ENCODE measurements at regions not wholly inside any gene's neighbourhood (a gene's known extent, or its start where the extent isn't known, plus 50 kb on each side); places are given as distances from the start of the nearest gene placed in this dataset.

GRCh38 chrX:38861489-38861888 lies 60.2 kb downstream of the MID1IP1 start:
- no peaks in the 10 kb centered on the region for H3K9me3 ChIP-seq
- H3K36me3 ChIP-seq: no peaks in the 10 kb centered on the region
- H3K4me1 ChIP-seq: peaks cover 0 to 18% (median 0%) of the 10 kb centered on the region in 9 donors
- intact Hi-C loops (cut with DNase I): no loop called here
- TF ChIP-seq, protein P1, sequence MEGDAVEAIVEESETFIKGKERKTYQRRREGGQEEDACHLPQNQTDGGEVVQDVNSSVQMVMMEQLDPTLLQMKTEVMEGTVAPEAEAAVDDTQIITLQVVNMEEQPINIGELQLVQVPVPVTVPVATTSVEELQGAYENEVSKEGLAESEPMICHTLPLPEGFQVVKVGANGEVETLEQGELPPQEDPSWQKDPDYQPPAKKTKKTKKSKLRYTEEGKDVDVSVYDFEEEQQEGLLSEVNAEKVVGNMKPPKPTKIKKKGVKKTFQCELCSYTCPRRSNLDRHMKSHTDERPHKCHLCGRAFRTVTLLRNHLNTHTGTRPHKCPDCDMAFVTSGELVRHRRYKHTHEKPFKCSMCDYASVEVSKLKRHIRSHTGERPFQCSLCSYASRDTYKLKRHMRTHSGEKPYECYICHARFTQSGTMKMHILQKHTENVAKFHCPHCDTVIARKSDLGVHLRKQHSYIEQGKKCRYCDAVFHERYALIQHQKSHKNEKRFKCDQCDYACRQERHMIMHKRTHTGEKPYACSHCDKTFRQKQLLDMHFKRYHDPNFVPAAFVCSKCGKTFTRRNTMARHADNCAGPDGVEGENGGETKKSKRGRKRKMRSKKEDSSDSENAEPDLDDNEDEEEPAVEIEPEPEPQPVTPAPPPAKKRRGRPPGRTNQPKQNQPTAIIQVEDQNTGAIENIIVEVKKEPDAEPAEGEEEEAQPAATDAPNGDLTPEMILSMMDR (IDR thresholded peaks at IDR 0.05): no peak
- no peak overlapping the region for H3K27ac ChIP-seq
- WGBS, 2 donors: 84 to 88% methylated on average over 2 of the region's 2 CpGs
- no peak overlapping the region for H3K4me3 ChIP-seq
- DNase-seq (no peak), ATAC-seq (peak in 1 of 8 donors; percentile 35)
- H3K27me3 ChIP-seq: no peaks in the 10 kb centered on the region

DNA sequence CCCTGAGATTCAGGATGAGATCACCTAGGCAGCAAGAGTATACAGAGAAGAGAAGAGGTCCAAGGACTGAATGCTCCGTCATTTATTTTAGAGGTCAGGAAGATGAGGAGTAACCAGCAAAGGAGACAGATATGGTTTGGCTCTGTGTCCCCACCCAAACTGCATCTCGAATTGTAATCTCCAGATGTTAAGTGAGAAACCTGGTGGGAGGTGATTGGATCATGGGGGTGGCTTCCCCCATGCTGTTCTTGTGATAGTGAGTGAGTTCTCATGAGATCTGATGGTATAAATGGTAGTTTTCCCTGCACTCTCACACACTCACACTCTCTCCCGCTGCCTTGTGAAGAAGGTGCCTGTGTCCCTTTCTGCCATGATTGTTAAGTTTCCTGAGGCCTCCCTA lies 60.8 kb downstream of the MID1IP1 start:
- H3K4me3 ChIP-seq: no peak overlapping the region
- WGBS, 2 donors: 69 to 78% methylated on average over 3 of the region's 3 CpGs
- H3K27me3 ChIP-seq: no peaks in the 10 kb centered on the region
- H3K27ac ChIP-seq: no peak overlapping the region
- TF ChIP-seq, protein P1 (IDR thresholded peaks at IDR 0.05): no peak
- no peak for DNase-seq
- H3K9me3 ChIP-seq: no peaks in the 10 kb centered on the region
- H3K4me1 ChIP-seq: peaks cover 0 to 18% (median 0%) of the 10 kb centered on the region in 9 donors
- ATAC-seq: no peak
- intact Hi-C loops (cut with DNase I): no loop called here
- H3K36me3 ChIP-seq: no peaks in the 10 kb centered on the region

- H3K27ac ChIP-seq: peak overlapping the region in 7 of 10 donors; percentile 25 to 65 (median 49)
- H3K4me1 ChIP-seq: peaks cover 0 to 18% (median 6%) of the 10 kb centered on the region in 9 donors
- no peak overlapping the region for H3K4me3 ChIP-seq
- H3K9me3 ChIP-seq: no peaks in the 10 kb centered on the region
- ATAC-seq: peak in 6 of 8 donors; percentile 28 to 75 (median 61)
- H3K36me3 ChIP-seq: no peaks in the 10 kb centered on the region
- no peaks in the 10 kb centered on the region for H3K27me3 ChIP-seq
- 13 to 17% methylated on average over 1 of the region's 1 CpG for WGBS, 2 donors
- intact Hi-C loops (cut with DNase I): no loop called here
- TF ChIP-seq, protein P1 (IDR thresholded peaks at IDR 0.05): no peak
- no peak for DNase-seq
Measured at GRCh38 chrX:38864165-38864564, 62.9 kb downstream of the MID1IP1 start.

DNA sequence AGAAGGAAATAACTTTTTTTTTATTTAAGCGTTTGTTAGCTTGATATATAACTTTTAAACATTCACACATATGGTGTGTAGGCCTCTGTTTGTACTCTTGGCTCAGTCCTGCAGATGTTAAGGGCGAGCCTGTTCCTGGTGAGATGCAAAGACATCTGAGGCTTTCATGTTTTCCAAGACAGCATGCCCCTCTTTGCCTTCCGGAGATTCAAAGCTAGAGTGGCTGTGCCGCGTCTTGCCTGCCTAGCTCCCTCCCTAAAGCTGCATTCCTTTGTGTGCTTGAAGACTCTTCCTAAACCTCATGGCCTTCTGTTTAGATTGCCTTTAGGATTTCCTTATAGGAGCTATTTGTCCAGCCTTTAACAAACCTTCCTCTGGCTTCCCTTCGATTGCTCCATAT lies 67.1 kb downstream of the MID1IP1 start:
- TF ChIP-seq, protein P1 (IDR thresholded peaks at IDR 0.05): no peak
- Histone ChIP-seq H3K36me3 (no peaks in the 10 kb centered on the region), H3K4me1 (peaks cover 0 to 26% (median 6%) of the 10 kb centered on the region in 9 donors), H3K9me3 (no peaks in the 10 kb centered on the region), H3K27me3 (no peaks in the 10 kb centered on the region), H3K4me3 (no peak overlapping the region), H3K27ac (peak overlapping the region in 6 of 10 donors; percentile 15 to 77 (median 35))
- 91 to 92% methylated on average over 6 of the region's 6 CpGs for WGBS, 2 donors
- ATAC-seq: no peak
- DNase-seq: no peak
- intact Hi-C loops (cut with DNase I): loop anchor here in 1 of 10 donors (5.0 kb wide), 1 partner anchor 66 kb away; the partner anchor contains the start of gene MID1IP1

Data from heart right ventricle (tissue), 16 donors.